ENCODE measurements at regions not wholly inside any gene's neighbourhood (a gene's known extent, or its start where the extent isn't known, plus 50 kb on each side); places are given as distances from the start of the nearest gene placed in this dataset.
A peak's percentile ranks its signal among the peaks of the same experiment; 100 is the strongest.

- no peak for TF ChIP-seq ZNF24 (IDR thresholded peaks at IDR 0.05)
Measured at GRCh38 chr2:71802556-71802955, 345.1 kb downstream of the CYP26B1 start (continued).

GRCh38 chr2:71801969-71802368, 345.7 kb downstream of the CYP26B1 start:
- WGBS (ENCODE audit: insufficient coverage, insufficient replicate concordance, low lambda C conversion rate, missing lambda C conversion rate): 41% methylated on average over 8 of the region's 8 CpGs
- no peaks in the 10 kb centered on the region for H3K4me1 ChIP-seq (ENCODE audit: control insufficient read depth, insufficient read depth, low read length)
- TF ChIP-seq CTCF (IDR thresholded peaks at IDR 0.05 in 2 of 3, conservative IDR thresholded peaks at IDR 0.05 in 1 of 3; ENCODE audit: control insufficient read depth in 2 of 3, extremely low read depth in 1 of 3, insufficient read depth in 1 of 3, low read depth in 3 of 3, low read length in 3 of 3) (peak in 2 of 3 experiments; percentile 2 to 13; a peak in 1 of 6 replicates), MTA3 (IDR thresholded peaks at IDR 0.05; ENCODE audit: borderline replicate concordance, low read length) (no peak), RAD21 (IDR thresholded peaks at IDR 0.05; ENCODE audit: insufficient read depth, low read depth, low read length) (peak; percentile 27; the same call in 1 of the 2 replicates)
- ChIA-PET CTCF (no interaction called here), RAD21 (ENCODE audit: unreplicated experiment) (no interaction called here), SMC1A (ENCODE audit: uncharacterized antibody, unreplicated experiment) (no interaction called here), POLR2A (no interaction called here)
- no peaks in the 10 kb centered on the region for H3K36me3 ChIP-seq (ENCODE audit: control insufficient read depth in 2 of 2, insufficient read depth in 2 of 2, low read length in 1 of 2)
- no peaks in the 10 kb centered on the region for H3K9me3 ChIP-seq (replicated peaks; ENCODE audit: control insufficient read depth, insufficient read depth, low read length)
- intact Hi-C loops (cut with micrococcal nuclease; ENCODE audit: unreplicated experiment) (no loop called here), in situ Hi-C loops (cut with MboI) (no loop called here)
- no peaks in the 10 kb centered on the region for H3K79me2 ChIP-seq (ENCODE audit: control insufficient read depth, insufficient read depth, low read length)
- H3K4me3 ChIP-seq: no peak overlapping the region
- H3K9ac ChIP-seq (ENCODE audit: control insufficient read depth, insufficient read depth, low read length): no peak overlapping the region
- H3K27ac ChIP-seq (ENCODE audit: control insufficient read depth, insufficient read depth): no peak overlapping the region
- no TSS peak for BruUV-seq (replicated peaks)
- no peak for FAIRE-seq
- no peak overlapping the region for H3K4me2 ChIP-seq (ENCODE audit: control insufficient read depth, insufficient read depth)
- no peak for ATAC-seq
- H4K20me1 ChIP-seq (ENCODE audit: control insufficient read depth, insufficient read depth): no peaks in the 10 kb centered on the region
- H3K27me3 ChIP-seq (replicated peaks in 1 of 2; ENCODE audit: control insufficient read depth in 2 of 2, insufficient read depth in 2 of 2, low read length in 1 of 2): no peaks in the 10 kb centered on the region
- no peak overlapping the region for H2AFZ ChIP-seq (ENCODE audit: control insufficient read depth, low read depth, low read length)
- DNase-seq (ENCODE audit: low read depth, low spot score): no peak

GRCh38 chr2:71801556-71801955, 346.1 kb downstream of the CYP26B1 start:
- ATAC-seq (no peak), FAIRE-seq (no peak), DNase-seq (ENCODE audit: low read depth, low spot score) (no peak)
- Histone ChIP-seq H3K4me3 (no peak overlapping the region), H3K4me1 (ENCODE audit: control insufficient read depth, insufficient read depth, low read length) (no peaks in the 10 kb centered on the region), H3K9me3 (replicated peaks; ENCODE audit: control insufficient read depth, insufficient read depth, low read length) (no peaks in the 10 kb centered on the region), H3K27me3 (replicated peaks in 1 of 2; ENCODE audit: control insufficient read depth in 2 of 2, insufficient read depth in 2 of 2, low read length in 1 of 2) (no peaks in the 10 kb centered on the region), H3K79me2 (ENCODE audit: control insufficient read depth, insufficient read depth, low read length) (no peaks in the 10 kb centered on the region), H3K4me2 (ENCODE audit: control insufficient read depth, insufficient read depth) (no peak overlapping the region), H4K20me1 (ENCODE audit: control insufficient read depth, insufficient read depth) (no peaks in the 10 kb centered on the region), H3K27ac (ENCODE audit: control insufficient read depth, insufficient read depth) (no peak overlapping the region), H2AFZ (ENCODE audit: control insufficient read depth, low read depth, low read length) (no peak overlapping the region), H3K9ac (ENCODE audit: control insufficient read depth, insufficient read depth, low read length) (no peak overlapping the region), H3K36me3 (ENCODE audit: control insufficient read depth in 2 of 2, insufficient read depth in 2 of 2, low read length in 1 of 2) (no peaks in the 10 kb centered on the region)
- ChIA-PET POLR2A (no interaction called here), RAD21 (ENCODE audit: unreplicated experiment) (no interaction called here), CTCF (no interaction called here), SMC1A (ENCODE audit: uncharacterized antibody, unreplicated experiment) (no interaction called here)
- intact Hi-C loops (cut with micrococcal nuclease; ENCODE audit: unreplicated experiment): no loop called here
- in situ Hi-C loops (cut with MboI): no loop called here
- 15% methylated on average over 3 of the region's 3 CpGs for WGBS (ENCODE audit: insufficient coverage, insufficient replicate concordance, low lambda C conversion rate, missing lambda C conversion rate)
- no TSS peak for BruUV-seq (replicated peaks)
- no peak for TF ChIP-seq HSF1 (IDR thresholded peaks at IDR 0.05; ENCODE audit: low read depth, low read length)
- TF ChIP-seq TCF7 (IDR thresholded peaks at IDR 0.05; ENCODE audit: borderline replicate concordance): no peak
- TF ChIP-seq RCOR1 (conservative IDR thresholded peaks at IDR 0.05; ENCODE audit: low read depth, low read length): no peak
- TF ChIP-seq TCF12 (IDR thresholded peaks at IDR 0.05; ENCODE audit: low read depth, low read length): no peak
- no peak for TF ChIP-seq ZNF207 (IDR thresholded peaks at IDR 0.05; ENCODE audit: borderline replicate concordance)
- TF ChIP-seq USF2 (IDR thresholded peaks at IDR 0.05; ENCODE audit: borderline replicate concordance, low read depth, low read length): no peak
- TF ChIP-seq ZZZ3 (IDR thresholded peaks at IDR 0.05; ENCODE audit: control insufficient read depth, insufficient read length, low read depth): no peak
- no peak for TF ChIP-seq NR2C2 (IDR thresholded peaks at IDR 0.05; ENCODE audit: borderline replicate concordance, control insufficient read depth, insufficient read length, low read depth)
- no peak for TF ChIP-seq ZSCAN29 (IDR thresholded peaks at IDR 0.05)
- TF ChIP-seq PAX5 (IDR thresholded peaks at IDR 0.05; ENCODE audit: borderline replicate concordance, low read depth, low read length): no peak

Data from GM12878 (cell line).